ENCODE measurements at regions not wholly inside any gene's neighbourhood (a gene's known extent, or its start where the extent isn't known, plus 50 kb on each side); places are given as distances from the start of the nearest gene placed in this dataset.

DNA sequence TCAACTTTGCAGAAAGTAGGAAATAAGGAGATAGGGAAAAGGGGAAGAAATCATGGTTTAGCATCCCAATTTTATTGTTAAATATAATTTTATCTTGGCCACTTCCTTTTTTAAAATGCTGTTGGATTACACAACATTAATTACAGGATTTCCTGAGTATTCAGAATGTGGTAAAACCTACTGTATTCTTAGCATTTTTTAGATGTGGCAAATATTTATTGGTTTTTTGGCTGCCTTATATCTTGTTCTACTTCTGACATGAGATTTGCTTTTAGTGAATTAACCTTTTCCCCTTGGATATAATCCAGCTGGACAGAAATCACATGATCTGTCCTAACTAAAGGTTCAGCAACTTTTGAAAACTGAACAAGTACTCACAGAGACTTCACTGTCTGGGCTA, 104.9 kb downstream of the PTGS2 start:
- in situ Hi-C loops (cut with MboI; ENCODE audit: low pct_unique_long_range_greater_than_20kb, low sequenced_read_pairs, unreplicated experiment) = no loop called here
- TF ChIP-seq, protein P1, sequence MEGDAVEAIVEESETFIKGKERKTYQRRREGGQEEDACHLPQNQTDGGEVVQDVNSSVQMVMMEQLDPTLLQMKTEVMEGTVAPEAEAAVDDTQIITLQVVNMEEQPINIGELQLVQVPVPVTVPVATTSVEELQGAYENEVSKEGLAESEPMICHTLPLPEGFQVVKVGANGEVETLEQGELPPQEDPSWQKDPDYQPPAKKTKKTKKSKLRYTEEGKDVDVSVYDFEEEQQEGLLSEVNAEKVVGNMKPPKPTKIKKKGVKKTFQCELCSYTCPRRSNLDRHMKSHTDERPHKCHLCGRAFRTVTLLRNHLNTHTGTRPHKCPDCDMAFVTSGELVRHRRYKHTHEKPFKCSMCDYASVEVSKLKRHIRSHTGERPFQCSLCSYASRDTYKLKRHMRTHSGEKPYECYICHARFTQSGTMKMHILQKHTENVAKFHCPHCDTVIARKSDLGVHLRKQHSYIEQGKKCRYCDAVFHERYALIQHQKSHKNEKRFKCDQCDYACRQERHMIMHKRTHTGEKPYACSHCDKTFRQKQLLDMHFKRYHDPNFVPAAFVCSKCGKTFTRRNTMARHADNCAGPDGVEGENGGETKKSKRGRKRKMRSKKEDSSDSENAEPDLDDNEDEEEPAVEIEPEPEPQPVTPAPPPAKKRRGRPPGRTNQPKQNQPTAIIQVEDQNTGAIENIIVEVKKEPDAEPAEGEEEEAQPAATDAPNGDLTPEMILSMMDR (IDR thresholded peaks at IDR 0.05; ENCODE audit: extremely low read depth, insufficient read depth, missing control alignments) = no peak
- DNase-seq (ENCODE audit: low spot score) = no peak

DNA sequence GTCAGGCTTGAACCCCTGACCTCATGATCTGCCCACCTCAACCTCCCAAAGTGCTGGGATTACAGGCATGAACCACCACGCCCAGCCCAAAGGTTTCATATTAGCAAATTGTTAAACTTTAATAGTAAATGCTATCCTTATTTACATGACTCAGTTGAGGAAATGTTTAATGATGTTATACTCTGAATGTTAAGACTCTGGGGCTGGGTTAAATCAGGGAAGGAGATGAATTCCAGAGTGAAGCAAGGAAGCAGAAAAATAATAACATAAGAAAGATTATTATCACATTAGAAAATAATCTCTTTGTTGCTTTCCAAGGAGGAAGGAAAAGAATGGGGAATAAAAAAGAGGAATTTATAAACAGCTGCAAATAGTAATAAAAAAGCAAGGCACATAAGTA, 105.3 kb downstream of the PTGS2 start:
- TF ChIP-seq, protein P1 (IDR thresholded peaks at IDR 0.05; ENCODE audit: extremely low read depth, insufficient read depth, missing control alignments) = no peak
- DNase-seq (ENCODE audit: low spot score) = no peak
- in situ Hi-C loops (cut with MboI; ENCODE audit: low pct_unique_long_range_greater_than_20kb, low sequenced_read_pairs, unreplicated experiment) = no loop called here

DNA sequence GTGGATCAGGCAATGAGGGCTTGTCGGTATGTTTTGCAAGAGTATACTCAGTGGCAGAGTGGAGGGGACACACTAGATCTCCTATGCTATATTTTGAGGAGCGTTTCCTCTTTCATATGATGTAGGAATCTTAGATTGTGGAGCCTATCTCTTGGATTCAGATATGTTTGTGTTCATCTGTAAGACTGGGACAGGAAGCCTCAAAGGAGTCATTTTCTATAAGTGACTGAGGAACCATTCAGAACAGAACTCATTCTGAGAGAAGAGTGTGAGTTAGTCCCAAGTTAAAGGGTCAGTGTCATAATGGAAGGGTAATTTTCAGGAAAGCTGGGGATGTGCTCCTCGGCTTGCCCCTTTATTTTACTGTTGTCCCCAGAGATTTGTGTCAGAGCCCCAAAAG, 107.7 kb downstream of the PTGS2 start:
- TF ChIP-seq, protein P1 (IDR thresholded peaks at IDR 0.05; ENCODE audit: extremely low read depth, insufficient read depth, missing control alignments) = no peak
- in situ Hi-C loops (cut with MboI; ENCODE audit: low pct_unique_long_range_greater_than_20kb, low sequenced_read_pairs, unreplicated experiment) = no loop called here
- DNase-seq (ENCODE audit: low spot score) = no peak

DNA sequence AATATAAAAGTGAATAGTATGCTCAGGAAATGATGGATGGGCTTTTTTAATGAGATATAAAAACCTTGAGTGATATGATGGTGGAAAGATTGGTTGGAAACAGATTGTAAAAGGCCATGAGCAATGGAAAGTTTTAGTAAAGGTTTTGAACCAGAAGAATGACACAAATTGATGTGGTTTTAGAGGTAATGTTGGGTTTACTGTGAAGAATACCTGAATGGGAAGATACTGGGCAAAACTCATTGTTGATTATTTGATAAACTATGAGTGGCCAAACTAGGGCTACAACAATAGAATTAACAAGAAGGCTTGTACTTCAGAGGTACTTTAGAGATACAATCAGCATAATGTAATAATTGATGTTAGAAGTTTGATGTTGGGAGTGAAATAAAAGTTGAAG, 108.5 kb downstream of the PTGS2 start:
- in situ Hi-C loops (cut with MboI; ENCODE audit: low pct_unique_long_range_greater_than_20kb, low sequenced_read_pairs, unreplicated experiment) = no loop called here
- DNase-seq (ENCODE audit: low spot score) = no peak
- TF ChIP-seq, protein P1 (IDR thresholded peaks at IDR 0.05; ENCODE audit: extremely low read depth, insufficient read depth, missing control alignments) = no peak

DNA sequence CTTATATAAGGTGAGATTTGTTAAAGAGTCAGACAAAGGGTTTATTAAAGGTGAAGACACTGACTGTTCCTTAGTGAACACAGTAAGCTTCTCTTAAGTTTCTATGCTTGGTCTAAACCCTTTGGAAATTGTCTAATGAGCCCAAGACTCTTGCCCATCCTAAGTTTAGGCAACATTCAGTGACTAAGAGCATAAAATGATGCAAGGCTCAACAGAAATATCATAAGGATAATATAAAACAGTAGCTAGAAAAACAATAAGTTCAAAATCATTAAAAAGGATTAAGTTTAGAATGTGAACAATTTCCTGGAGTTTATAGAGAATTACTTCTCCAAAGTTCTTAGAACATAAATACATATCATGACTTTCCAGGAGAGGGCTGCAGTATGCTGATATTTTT, 108.9 kb upstream of the PDC start:
- DNase-seq (ENCODE audit: low spot score) = no peak
- TF ChIP-seq, protein P1 (IDR thresholded peaks at IDR 0.05; ENCODE audit: extremely low read depth, insufficient read depth, missing control alignments) = no peak
- in situ Hi-C loops (cut with MboI; ENCODE audit: low pct_unique_long_range_greater_than_20kb, low sequenced_read_pairs, unreplicated experiment) = no loop called here

DNA sequence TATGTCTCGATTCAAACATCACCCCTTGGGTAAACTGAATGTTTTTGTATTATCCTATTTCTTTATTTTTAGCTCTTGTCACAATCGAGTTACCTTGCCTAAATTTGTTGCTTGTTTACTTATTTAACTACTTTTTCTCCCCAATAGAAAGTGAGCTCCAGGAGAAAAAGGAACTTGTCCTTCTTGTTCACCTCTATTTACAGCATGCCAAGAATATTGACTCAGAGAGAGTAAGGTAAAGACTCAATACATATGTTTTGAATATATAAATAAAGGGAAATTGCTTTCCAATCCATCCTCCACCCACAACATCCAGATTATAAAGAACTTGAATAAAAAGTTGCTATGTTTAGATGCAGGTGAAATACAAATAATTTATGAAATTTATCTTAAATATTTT, 107.3 kb upstream of the PDC start:
- no peak for DNase-seq (ENCODE audit: low spot score)
- TF ChIP-seq, protein P1 (IDR thresholded peaks at IDR 0.05; ENCODE audit: extremely low read depth, insufficient read depth, missing control alignments) = no peak
- in situ Hi-C loops (cut with MboI; ENCODE audit: low pct_unique_long_range_greater_than_20kb, low sequenced_read_pairs, unreplicated experiment) = no loop called here

Measured in GM13977 (cell line).